CD4-positive, alpha-beta T cell treated with Interleukin-21 for 1 hour (primary cell): ENCODE measurements at regions not wholly inside any gene's neighbourhood (a gene's known extent, or its start where the extent isn't known, plus 50 kb on each side); places are given as distances from the start of the nearest gene placed in this dataset.
"Not testable (repeated sequence)": the region's sequence is repeated elsewhere in the genome, so short reads cannot be mapped to it uniquely, and the experiment has no call there.

ENCODE experiments used
- DNase-seq: peaks from one replicate; pipeline ENCODE4 v3.0.0-alpha.2; 2020

DNA sequence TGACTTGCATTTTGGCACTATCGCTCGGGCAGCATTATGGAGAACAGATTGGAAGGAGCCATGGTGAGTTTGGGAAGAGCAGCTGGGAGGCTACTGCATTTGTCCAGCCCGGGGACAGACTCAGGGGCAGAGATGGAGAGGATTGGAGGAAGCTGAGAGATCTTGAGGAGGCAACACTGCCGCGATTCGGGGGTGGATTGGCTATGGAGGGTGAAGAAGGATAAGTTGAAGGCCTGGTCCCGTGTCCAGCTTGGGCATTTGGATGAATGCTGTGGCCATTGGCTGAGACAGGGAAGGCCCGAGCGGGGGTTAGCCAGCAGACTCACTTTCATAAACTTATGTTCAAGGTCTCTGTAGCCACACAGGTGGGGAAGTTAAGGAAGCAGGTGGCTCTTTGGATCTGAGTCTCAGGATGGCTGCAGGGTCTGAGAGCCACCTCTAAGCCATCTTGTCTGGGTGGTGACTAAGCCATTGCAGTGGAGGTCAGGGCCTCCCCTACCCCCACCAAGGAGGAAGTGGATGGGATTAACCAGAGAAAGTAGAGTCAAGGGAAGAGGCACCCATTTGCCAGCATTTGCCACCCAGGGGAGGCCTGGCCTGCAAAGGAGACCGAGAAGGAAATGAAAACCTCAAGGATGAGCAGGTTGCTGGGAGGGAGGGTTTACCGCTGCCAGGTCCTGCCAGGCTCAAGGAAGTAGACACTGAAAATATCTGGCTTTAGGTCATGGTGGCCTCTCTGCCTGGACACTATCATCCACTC, 144.0 kb upstream of the TLE3 start:
- DNase-seq = no peak

GRCh38 chr15:70240820-70241430, 143.2 kb upstream of the TLE3 start:
- no peak for DNase-seq

DNA sequence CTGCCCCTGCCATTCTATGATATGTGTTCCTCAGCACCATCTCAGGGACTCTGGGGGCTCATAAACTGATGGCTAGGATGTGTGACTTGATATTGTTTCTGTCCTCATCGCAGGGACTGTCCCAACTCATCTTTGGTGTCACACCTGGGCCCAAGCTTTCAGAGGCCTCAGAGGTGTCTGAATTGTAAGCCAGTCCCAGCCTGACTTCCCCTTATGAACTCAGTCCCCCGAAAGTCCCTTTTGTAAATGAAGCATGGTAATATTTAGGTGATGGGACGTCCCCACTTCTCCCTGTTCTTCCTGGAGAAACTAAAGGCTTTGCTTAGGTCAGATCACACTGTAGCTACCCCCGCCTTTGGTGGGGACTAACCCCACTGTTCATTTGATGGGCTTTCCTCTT, 142.4 kb upstream of the TLE3 start:
- DNase-seq = no peak

- no peak for DNase-seq
Measured at GRCh38 chr15:70238917-70239316, 141.2 kb upstream of the TLE3 start.

GRCh38 chr15:70237626-70238025, 139.9 kb upstream of the TLE3 start:
- no peak for DNase-seq

DNA sequence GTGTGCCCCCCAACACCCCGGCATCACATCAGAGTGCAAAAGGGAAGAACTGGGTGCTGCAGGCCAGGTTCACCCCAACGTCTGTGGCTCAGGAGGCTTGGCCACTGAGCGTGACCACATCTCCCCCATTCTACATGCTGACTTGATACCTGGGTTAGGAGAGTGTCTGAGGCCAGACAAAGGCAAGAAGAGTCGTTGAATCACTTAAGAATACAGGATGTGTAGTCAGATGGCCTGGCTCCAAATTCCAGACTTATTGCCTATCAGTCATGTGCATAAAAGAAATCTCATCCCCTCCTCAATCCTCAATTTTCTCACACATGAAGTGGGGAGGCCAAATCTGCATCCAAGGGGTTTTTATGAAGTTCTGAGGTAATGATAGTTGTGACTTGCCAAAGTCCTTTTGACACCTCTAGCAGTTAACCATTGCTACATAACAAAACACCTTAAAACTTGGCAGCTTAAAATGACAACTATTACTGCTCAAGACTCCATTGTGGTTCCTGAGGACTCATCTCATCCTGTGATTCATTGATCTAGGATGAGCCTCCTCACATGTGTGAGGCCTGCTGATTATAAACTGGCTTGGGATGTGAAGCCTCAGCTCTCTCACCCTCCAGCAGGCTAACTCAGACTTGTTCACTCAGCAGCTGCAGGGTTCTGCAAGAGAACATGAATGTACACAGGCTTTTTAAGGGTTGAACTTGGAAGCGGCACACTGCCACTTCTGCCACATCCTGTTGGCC, 138.8 kb upstream of the TLE3 start:
- DNase-seq = no peak

GRCh38 chr15:70235347-70235746, 137.6 kb upstream of the TLE3 start:
- no peak for DNase-seq

DNA sequence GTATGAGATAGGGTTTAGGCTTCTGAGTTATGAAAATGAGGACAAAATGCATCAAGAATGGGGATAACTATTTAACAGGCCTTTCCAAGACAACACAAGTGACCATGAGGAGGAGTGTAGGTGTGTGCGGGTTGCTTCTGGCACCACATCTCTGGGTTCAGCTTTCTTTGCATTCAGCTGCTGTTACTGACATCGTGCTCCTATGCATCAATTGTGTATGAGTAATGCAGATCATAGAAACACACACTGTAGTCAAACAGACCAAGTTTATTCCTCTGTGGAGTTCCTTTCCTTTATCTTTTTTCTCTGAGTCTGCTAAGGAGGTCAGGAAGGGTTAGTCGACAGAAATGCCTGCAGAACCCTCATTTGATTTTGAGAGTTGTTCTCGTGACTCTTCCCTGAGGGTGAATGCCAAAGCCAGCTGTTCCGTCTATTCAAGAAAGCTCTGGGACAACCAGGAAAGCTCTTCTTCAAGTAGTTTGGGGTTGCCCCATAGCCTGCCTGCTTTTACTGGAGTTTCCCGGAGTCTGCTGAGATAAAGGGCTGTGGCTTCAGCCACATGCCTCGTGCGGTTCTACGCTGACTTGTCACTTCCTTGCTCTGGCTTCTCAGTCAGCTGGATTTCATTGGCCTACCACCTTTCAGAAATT, 136.7 kb upstream of the TLE3 start:
- no peak for DNase-seq

- DNase-seq = no peak
Measured at GRCh38 chr15:70231484-70231883, 133.8 kb upstream of the TLE3 start.

- DNase-seq = not testable (repeated sequence)
Measured at GRCh38 chr15:70227918-70228317, 130.2 kb upstream of the TLE3 start.

DNA sequence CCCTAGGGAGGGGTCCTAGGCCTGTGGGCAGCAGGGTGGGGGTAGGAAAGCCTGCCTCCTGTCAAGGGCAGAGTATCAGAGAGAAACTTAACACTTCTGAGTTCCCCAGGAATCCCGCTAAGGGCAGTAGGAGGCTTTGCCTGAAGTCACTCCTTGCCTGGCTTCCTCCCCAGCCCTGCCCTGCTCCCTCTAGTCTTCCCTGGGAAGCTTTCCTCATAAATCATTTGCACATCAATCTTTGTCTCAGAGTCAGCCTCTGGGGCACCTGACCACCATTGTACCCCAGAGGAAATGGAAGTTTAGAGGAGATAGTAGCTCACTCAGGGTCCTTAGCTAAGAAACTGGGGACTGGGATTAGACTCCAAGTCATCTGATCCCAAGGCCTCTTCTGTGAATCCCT, 129.4 kb upstream of the TLE3 start:
- no peak for DNase-seq

- no peak for DNase-seq
Measured at GRCh38 chr15:70226337-70226980, 128.7 kb upstream of the TLE3 start.

DNA sequence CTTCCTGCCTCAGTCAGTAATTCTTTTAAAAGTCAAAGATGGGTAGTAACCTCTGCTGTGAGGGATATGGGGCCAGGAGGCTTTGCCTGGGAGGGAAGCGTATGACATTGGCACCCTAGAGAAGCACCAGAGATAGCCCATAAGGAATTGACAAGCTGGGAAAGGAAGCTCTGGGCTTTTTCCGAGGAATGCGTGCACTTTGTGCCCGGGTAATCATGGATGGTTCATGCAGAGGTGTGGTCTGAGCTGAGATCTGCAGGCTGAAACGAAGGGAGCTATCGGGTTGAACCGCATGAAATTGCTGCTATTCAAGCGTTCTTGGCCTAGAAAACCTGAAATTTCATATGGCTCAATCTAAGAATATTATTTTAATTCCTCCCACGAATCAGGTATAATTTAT, 127.7 kb upstream of the TLE3 start:
- DNase-seq = no peak

GRCh38 chr15:70222606-70223005, 124.9 kb upstream of the TLE3 start:
- DNase-seq = no peak

- no peak for DNase-seq
Measured at GRCh38 chr15:70220490-70221096, 122.9 kb upstream of the TLE3 start.

- no peak for DNase-seq
Measured at GRCh38 chr15:70219966-70220365, 122.2 kb upstream of the TLE3 start.

DNA sequence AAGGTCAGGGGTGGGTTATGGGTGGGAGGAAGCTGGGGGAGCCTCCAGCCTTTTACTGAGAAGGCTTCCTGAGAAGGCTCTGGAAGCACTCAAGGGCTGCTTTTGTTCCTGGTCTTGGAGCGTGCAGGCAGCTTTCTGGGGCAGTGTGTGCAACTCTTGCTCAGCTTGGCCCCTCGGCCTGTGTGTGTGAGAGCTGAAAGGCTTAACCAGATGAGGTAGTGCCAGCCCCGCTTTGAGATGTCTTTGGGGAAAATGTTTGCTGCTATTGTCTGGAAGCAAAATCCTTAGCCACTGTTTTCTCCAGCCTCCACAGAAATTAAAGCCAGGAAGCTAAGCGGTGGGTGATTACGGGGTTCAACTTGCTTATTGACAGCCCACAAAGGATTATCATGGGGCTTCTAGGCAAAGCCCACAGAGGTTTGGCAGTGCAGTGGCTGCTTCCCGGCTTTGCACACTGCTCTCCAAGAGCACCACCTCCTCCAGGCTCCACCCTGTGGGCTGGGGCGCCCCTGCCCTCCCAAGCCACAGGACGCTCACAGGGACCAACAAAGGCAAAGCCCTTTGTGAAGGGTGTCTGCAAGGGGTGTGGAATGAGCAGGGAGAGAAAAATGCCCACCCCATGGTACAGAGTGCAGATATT, 121.7 kb upstream of the TLE3 start:
- DNase-seq = no peak

GRCh38 chr15:70217226-70218160, 119.8 kb upstream of the TLE3 start:
- no peak for DNase-seq

- no peak for DNase-seq
Measured at GRCh38 chr15:70215951-70216350, 118.2 kb upstream of the TLE3 start.

DNA sequence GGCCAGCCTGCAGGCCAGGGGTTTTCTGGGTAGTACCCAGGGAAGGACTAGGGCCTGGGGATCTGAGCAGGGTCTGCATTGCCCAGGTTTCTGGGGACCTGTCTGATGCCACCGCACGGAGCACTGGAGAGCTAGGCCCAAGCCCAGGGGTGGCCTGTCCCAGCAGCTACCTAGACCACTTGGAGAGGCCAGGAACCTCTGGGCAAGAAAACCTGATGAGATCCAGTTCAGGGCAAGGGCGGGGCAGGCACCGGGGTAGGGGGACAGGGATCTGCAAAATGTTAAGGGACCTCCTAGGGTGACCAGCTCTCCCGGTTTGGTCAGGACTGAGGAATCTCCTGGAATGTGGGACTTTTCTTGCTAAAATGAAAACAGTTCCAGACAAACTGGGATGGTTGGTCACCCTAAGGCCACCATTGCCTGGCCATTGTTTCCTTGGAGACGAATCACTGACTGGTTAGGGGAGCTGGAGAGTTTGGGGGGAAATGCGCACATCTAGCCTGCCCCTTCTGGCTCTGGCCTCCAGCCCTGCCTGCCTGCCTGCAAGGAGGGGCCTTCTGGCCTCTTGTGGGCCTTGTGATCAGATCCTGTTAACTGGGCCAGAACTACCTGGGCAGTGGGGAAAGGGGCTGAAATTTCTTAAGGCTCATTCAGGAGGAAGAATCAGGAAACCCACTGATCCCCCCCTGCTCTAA, 117.4 kb upstream of the TLE3 start:
- no peak for DNase-seq
